Stomach (tissue), 8 donors: ENCODE measurements at regions not wholly inside any gene's neighbourhood (a gene's known extent, or its start where the extent isn't known, plus 50 kb on each side); places are given as distances from the start of the nearest gene placed in this dataset.

Source experiments
- DNase-seq, 2 donors: peaks; one replicate each; pipeline versions ENCODE4 v3.0.0 to v3.0.0-alpha.2; 2013 to 2019
- H3K27ac ChIP-seq, 5 donors: fragments of 200-600 bp in 4 of 5; sonication (generic) in 4 of 5; one replicate each; pipeline ENCODE4 v1.5.1; 2013 to 2019; ENCODE audit warnings: mild to moderate bottlenecking in 1 of 5, moderate library complexity in 1 of 5
- H3K27me3 ChIP-seq, 3 donors: fragments of 200-600 bp; sonication (generic); one replicate each; pipeline ENCODE4 v1.5.1; 2017 to 2019; ENCODE audit warnings: mixed run types in 1 of 3
- H3K36me3 ChIP-seq, 4 donors: fragments of 200-600 bp; sonication (generic); 1 replicate in 3 of 4; 2 replicates in 1 of 4; pipeline ENCODE4 v1.5.1; 2016 to 2019
- H3K4me1 ChIP-seq, 4 donors: fragments of 200-600 bp; sonication (generic); one replicate each; pipeline ENCODE4 v1.5.1; 2016 to 2019
- H3K4me3 ChIP-seq, 4 donors: fragments of 200-600 bp; sonication (generic) in 3 of 4; one replicate each; pipeline ENCODE4 v1.5.1; 2016 to 2019; ENCODE audit warnings: mild to moderate bottlenecking in 1 of 4
- H3K9me3 ChIP-seq, 4 donors: fragments of 200-600 bp; sonication (generic); one replicate each; pipeline ENCODE4 v1.5.1; 2016 to 2019
- CTCF ChIP-seq, 7 experiments: fragments of 450-650 bp in 4 of 7; fragments of 200-600 bp in 3 of 7; sonication (generic) in 3 of 7; IDR thresholded peaks; one replicate each; pipeline ENCODE4 v1.5.1; 2016 to 2019; ENCODE audit warnings: antibody characterized with exemption in 7 of 7, control low read depth in 2 of 7, mild to moderate bottlenecking in 1 of 7
- EP300 ChIP-seq: sonication (generic); formaldehyde crosslinking; IDR thresholded peaks from one replicate; pipeline ENCODE4 v1.6.1; 2017; ENCODE audit warnings: antibody characterized with exemption
- POLR2A ChIP-seq, 4 donors: fragments of 450-650 bp; IDR thresholded peaks; one replicate each; pipeline ENCODE4 v1.6.1; 2016; ENCODE audit warnings: antibody characterized with exemption in 4 of 4, control low read depth in 2 of 4, mild to moderate bottlenecking in 1 of 4, moderate library complexity in 1 of 4
- POLR2AphosphoS5 ChIP-seq, 3 donors: sonication (generic); formaldehyde crosslinking; IDR thresholded peaks; one replicate each; pipeline ENCODE4 v1.6.1; 2016; ENCODE audit warnings: antibody characterized with exemption in 3 of 3
- WGBS, 5 donors: extraction: QIAGEN DNeasy Blood & Tissue Kit in 3 of 5; methylation state at CpG; one replicate each; pipeline versions ENCODE4 v1.1.5 to v1.1.7; 2013 to 2018; 5-methylcytosine and 5-hydroxymethylcytosine counted together
- intact Hi-C: fragments of 100-400 bp; cut with DNase I; formaldehyde crosslinking; loops from one replicate; pipeline ENCODE4 v1.15.1; 2023; ENCODE audit warnings: low total_unique reads
- donor health status: healthy with polysubstance abuse.
- donor health status: Bipolar disorder and iron deficiency.
- donor health status: healthy.

GRCh38 chr13:73623281-73623680, 510.9 kb downstream of the KLF12 start:
- Histone ChIP-seq H3K27ac (no peak overlapping the region), H3K9me3 (no peaks in the 10 kb centered on the region), H3K36me3 (no peaks in the 10 kb centered on the region), H3K4me3 (no peak overlapping the region), H3K4me1 (peaks cover 4 to 12% (median 9%) of the 10 kb centered on the region in 4 donors), H3K27me3 (no peaks in the 10 kb centered on the region)
- intact Hi-C loops, result no loop called here
- TF ChIP-seq POLR2AphosphoS5 (IDR thresholded peaks at IDR 0.05) (peak in 2 of 3 donors; percentile 30 to 56), POLR2A (IDR thresholded peaks at IDR 0.05) (no peak)
- WGBS, 5 donors, result 35 to 46% (median 38%) methylated on average over 3 of the region's 3 CpGs
- DNase-seq, result no peak

GRCh38 chr13:73622381-73622780, 511.8 kb downstream of the KLF12 start:
- WGBS, 5 donors, result 29 to 55% (median 45%) methylated on average over 3 of the region's 3 CpGs

GRCh38 chr13:73618275-73618865, 515.8 kb downstream of the KLF12 start:
- intact Hi-C loops, result no loop called here
- peak overlapping the region; percentile 59 to 80 (median 68) for H3K27ac ChIP-seq
- H3K4me3 ChIP-seq, result no peak overlapping the region
- 18 to 36% (median 25%) methylated on average over 9 of the region's 9 CpGs for WGBS, 5 donors
- peaks cover 4 to 16% (median 12%) of the 10 kb centered on the region in 4 donors for H3K4me1 ChIP-seq
- H3K36me3 ChIP-seq, result no peaks in the 10 kb centered on the region
- TF ChIP-seq POLR2AphosphoS5 (IDR thresholded peaks at IDR 0.05) (peak in 1 of 3 donors; percentile 3), POLR2A (IDR thresholded peaks at IDR 0.05) (no peak)
- peak; percentile 49 to 75 for DNase-seq
- no peaks in the 10 kb centered on the region for H3K27me3 ChIP-seq
- H3K9me3 ChIP-seq, result no peaks in the 10 kb centered on the region

More at GRCh38 chr13:73622381-73622780, 511.8 kb downstream of the KLF12 start:
- intact Hi-C loops, result no loop called here
- DNase-seq, result no peak
- Histone ChIP-seq H3K27ac (no peak overlapping the region), H3K4me3 (no peak overlapping the region), H3K36me3 (no peaks in the 10 kb centered on the region), H3K27me3 (no peaks in the 10 kb centered on the region), H3K4me1 (peaks cover 4 to 20% (median 12%) of the 10 kb centered on the region in 4 donors), H3K9me3 (no peaks in the 10 kb centered on the region)
- TF ChIP-seq POLR2AphosphoS5 (IDR thresholded peaks at IDR 0.05) (no peak), EP300 (no peak)

- no peak overlapping the region for H3K4me3 ChIP-seq
- TF ChIP-seq EP300, result no peak
- TF ChIP-seq POLR2AphosphoS5 (IDR thresholded peaks at IDR 0.05), result no peak
- no peak for TF ChIP-seq CTCF (IDR thresholded peaks at IDR 0.05)
- no peak for TF ChIP-seq POLR2A (IDR thresholded peaks at IDR 0.05)
- peaks cover 0 to 8% (median 4%) of the 10 kb centered on the region in 4 donors for H3K4me1 ChIP-seq
- intact Hi-C loops, result no loop called here
- no peak overlapping the region for H3K27ac ChIP-seq
- no peaks in the 10 kb centered on the region for H3K27me3 ChIP-seq
- 86 to 98% (median 90%) methylated on average over 3 of the region's 3 CpGs for WGBS, 5 donors
- H3K9me3 ChIP-seq, result no peaks in the 10 kb centered on the region
- DNase-seq, result no peak
- no peaks in the 10 kb centered on the region for H3K36me3 ChIP-seq
Measured at GRCh38 chr13:73616861-73617260, 517.3 kb downstream of the KLF12 start.

DNA sequence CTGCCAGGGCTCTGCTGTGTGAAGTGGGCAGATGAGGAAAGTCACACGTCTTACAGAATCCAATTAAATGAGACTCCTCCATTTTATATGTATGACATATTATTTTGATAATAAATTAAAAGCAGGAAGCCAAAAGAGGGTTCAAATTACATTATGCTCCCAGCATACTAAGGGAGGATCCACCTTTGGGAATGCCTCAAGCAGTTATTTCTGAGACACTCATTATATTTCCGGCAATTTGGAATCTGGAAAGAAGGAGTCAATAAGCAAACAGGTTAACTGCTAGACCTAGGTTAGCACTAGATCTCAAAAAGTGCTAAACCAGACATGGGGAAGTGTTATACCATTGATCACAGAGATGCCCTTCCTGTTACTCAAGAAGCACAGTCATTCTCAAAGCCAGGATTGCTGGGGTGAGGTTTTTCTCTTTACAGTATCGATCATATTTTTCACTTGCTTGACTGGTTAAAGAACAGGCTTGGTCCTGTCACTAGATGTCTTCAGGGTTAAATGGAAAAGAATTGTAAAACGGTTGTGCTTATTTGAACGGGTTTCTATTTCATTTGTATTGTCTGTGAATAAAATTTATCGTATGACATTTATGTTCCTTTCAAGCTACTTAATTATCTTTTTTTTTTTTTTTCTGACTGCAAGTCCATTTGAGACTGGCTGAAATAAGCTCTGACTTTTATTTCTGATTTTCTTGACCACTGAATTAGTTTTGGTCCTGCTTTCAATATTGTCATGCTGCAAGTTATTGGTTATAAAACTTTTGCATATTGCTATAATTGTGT, 523.2 kb downstream of the KLF12 start:
- Histone ChIP-seq H3K4me1 (peaks cover 0 to 11% (median 4%) of the 10 kb centered on the region in 4 donors), H3K27ac (no peak overlapping the region), H3K4me3 (no peak overlapping the region), H3K36me3 (no peaks in the 10 kb centered on the region), H3K9me3 (no peaks in the 10 kb centered on the region), H3K27me3 (no peaks in the 10 kb centered on the region)
- intact Hi-C loops, result no loop called here
- DNase-seq, result no peak
- 49 to 60% (median 54%) methylated on average over 6 of the region's 6 CpGs for WGBS, 5 donors
- TF ChIP-seq EP300 (no peak), CTCF (IDR thresholded peaks at IDR 0.05) (no peak), POLR2A (IDR thresholded peaks at IDR 0.05) (no peak), POLR2AphosphoS5 (IDR thresholded peaks at IDR 0.05) (no peak)
